ENCODE measurements at regions not wholly inside any gene's neighbourhood (a gene's known extent, or its start where the extent isn't known, plus 50 kb on each side); places are given as distances from the start of the nearest gene placed in this dataset.

DNA sequence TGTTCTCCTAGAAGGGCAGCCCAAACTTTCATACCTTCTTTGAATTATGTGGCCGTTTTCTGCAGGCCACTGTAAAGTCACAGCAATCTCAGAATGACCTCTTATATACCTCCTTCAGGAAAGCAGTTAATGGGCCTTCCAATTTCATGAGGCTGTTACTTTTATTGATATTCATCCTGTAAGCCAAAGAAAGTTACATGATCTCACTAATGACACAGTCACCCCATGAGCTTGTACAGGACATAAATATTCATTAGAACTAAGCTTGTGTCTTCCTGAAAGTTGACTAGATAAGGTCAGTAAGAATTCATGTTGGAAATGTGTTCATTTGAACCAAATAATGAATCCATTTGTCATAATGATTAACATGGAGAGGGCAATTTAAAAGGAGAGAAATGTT lies 283.1 kb upstream of the NWD2 start:
- TF ChIP-seq, protein P1, sequence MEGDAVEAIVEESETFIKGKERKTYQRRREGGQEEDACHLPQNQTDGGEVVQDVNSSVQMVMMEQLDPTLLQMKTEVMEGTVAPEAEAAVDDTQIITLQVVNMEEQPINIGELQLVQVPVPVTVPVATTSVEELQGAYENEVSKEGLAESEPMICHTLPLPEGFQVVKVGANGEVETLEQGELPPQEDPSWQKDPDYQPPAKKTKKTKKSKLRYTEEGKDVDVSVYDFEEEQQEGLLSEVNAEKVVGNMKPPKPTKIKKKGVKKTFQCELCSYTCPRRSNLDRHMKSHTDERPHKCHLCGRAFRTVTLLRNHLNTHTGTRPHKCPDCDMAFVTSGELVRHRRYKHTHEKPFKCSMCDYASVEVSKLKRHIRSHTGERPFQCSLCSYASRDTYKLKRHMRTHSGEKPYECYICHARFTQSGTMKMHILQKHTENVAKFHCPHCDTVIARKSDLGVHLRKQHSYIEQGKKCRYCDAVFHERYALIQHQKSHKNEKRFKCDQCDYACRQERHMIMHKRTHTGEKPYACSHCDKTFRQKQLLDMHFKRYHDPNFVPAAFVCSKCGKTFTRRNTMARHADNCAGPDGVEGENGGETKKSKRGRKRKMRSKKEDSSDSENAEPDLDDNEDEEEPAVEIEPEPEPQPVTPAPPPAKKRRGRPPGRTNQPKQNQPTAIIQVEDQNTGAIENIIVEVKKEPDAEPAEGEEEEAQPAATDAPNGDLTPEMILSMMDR (IDR thresholded peaks at IDR 0.05 in 4 of 5, conservative IDR thresholded peaks at IDR 0.05 in 1 of 5) = no peak
- TF ChIP-seq POLR2A (IDR thresholded peaks at IDR 0.05) = no peak

Data from gastrocnemius medialis (tissue), 4 donors.